Transverse colon (tissue), 4 donors: ENCODE measurements at regions not wholly inside any gene's neighbourhood (a gene's known extent, or its start where the extent isn't known, plus 50 kb on each side); places are given as distances from the start of the nearest gene placed in this dataset.

Experiments used
- DNase-seq: peaks from one replicate; pipeline ENCODE4 v3.0.0-alpha.2; 2019
- H3K27ac ChIP-seq, 4 donors: fragments of 200-600 bp; sonication (generic); 2 replicates each; pipeline ENCODE4 v1.5.1; 2016 to 2018; ENCODE audit warnings: inconsistent platforms in 4 of 4
- H3K27me3 ChIP-seq: fragments of 200-600 bp; sonication (generic); 2 replicates; pipeline ENCODE4 v1.5.1; 2017; ENCODE audit warnings: inconsistent platforms
- H3K36me3 ChIP-seq, 4 donors: fragments of 200-600 bp; sonication (generic); 2 replicates each; pipeline ENCODE4 v1.5.1; 2017 to 2019; ENCODE audit warnings: inconsistent platforms in 4 of 4
- H3K4me1 ChIP-seq, 4 donors: fragments of 200-600 bp; sonication (generic); 2 replicates each; pipeline ENCODE4 v1.5.1; 2017 to 2020; ENCODE audit warnings: inconsistent platforms in 4 of 4
- H3K4me3 ChIP-seq, 4 donors: fragments of 200-600 bp; sonication (generic); 1 replicate in 1 of 4; 2 replicates in 3 of 4; pipeline versions ENCODE4 v1.5.1 to v1.6.1; 2017 to 2019; ENCODE audit warnings: inconsistent platforms in 4 of 4
- H3K9me3 ChIP-seq, 2 donors: fragments of 200-600 bp; sonication (generic); 2 replicates each; pipeline ENCODE4 v1.5.1; 2017 to 2019; ENCODE audit warnings: inconsistent platforms in 2 of 2
- EP300 ChIP-seq: sonication (generic); formaldehyde crosslinking; IDR thresholded peaks from one replicate; pipeline ENCODE4 v1.6.1; 2017; ENCODE audit warnings: antibody characterized with exemption, low read depth
- POLR2A ChIP-seq: fragments of 450-650 bp; IDR thresholded peaks from one replicate; pipeline ENCODE4 v1.6.1; 2016; ENCODE audit warnings: antibody characterized with exemption, mild to moderate bottlenecking, moderate library complexity
- POLR2AphosphoS5 ChIP-seq, 3 donors: sonication (generic); formaldehyde crosslinking; IDR thresholded peaks; one replicate each; pipeline ENCODE4 v1.6.1; 2016; ENCODE audit warnings: antibody characterized with exemption in 3 of 3
- WGBS, 2 donors: methylation state at CpG; one replicate each; pipeline ENCODE4 v1.1.5; 2018; ENCODE audit warnings: low coverage in 1 of 2; 5-methylcytosine and 5-hydroxymethylcytosine counted together
- in situ Hi-C, 4 donors: fragments of 200-750 bp; cut with MboI; loops; one replicate each; pipeline versions ENCODE4 v1.15.0 to v1.15.1; 2017; ENCODE audit warnings: low sequenced_read_pairs in 3 of 4, low pct_ligation_motif_present in 1 of 4, low pct_unique_long_range_greater_than_20kb in 1 of 4
- intact Hi-C: fragments of 100-400 bp; cut with DNase I; formaldehyde crosslinking; loops from one replicate; pipeline ENCODE4 v1.15.1; 2023; ENCODE audit warnings: low total_unique reads
- TF ChIP-seq, protein P1 (sequence below), 5 experiments: fragments of 200-600 bp in 3 of 5; fragments of 450-650 bp in 2 of 5; sonication (generic) in 3 of 5; IDR thresholded peaks; 1 replicate in 2 of 5; 2 replicates in 3 of 5; pipeline ENCODE4 v1.5.1; 2016 to 2017; ENCODE audit warnings: antibody characterized with exemption in 5 of 5, inconsistent platforms in 3 of 5, mild to moderate bottlenecking in 2 of 5, moderate library complexity in 1 of 5

- H3K9me3 ChIP-seq: no peaks in the 10 kb centered on the region
- H3K27me3 ChIP-seq: no peaks in the 10 kb centered on the region
- no peaks in the 10 kb centered on the region for H3K4me1 ChIP-seq
- H3K4me3 ChIP-seq: no peak overlapping the region
- H3K27ac ChIP-seq: no peak overlapping the region
- intact Hi-C loops: no loop called here
- TF ChIP-seq, protein P1, sequence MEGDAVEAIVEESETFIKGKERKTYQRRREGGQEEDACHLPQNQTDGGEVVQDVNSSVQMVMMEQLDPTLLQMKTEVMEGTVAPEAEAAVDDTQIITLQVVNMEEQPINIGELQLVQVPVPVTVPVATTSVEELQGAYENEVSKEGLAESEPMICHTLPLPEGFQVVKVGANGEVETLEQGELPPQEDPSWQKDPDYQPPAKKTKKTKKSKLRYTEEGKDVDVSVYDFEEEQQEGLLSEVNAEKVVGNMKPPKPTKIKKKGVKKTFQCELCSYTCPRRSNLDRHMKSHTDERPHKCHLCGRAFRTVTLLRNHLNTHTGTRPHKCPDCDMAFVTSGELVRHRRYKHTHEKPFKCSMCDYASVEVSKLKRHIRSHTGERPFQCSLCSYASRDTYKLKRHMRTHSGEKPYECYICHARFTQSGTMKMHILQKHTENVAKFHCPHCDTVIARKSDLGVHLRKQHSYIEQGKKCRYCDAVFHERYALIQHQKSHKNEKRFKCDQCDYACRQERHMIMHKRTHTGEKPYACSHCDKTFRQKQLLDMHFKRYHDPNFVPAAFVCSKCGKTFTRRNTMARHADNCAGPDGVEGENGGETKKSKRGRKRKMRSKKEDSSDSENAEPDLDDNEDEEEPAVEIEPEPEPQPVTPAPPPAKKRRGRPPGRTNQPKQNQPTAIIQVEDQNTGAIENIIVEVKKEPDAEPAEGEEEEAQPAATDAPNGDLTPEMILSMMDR (IDR thresholded peaks at IDR 0.05): no peak
- no peak for TF ChIP-seq EP300
- no peak for TF ChIP-seq POLR2A
- TF ChIP-seq POLR2AphosphoS5 (IDR thresholded peaks at IDR 0.05): no peak
- in situ Hi-C loops: no loop called here
- no peak for DNase-seq
- H3K36me3 ChIP-seq: no peaks in the 10 kb centered on the region
Measured at GRCh38 chr7:46072722-46073121, 151.7 kb upstream of the IGFBP3 start.

DNA sequence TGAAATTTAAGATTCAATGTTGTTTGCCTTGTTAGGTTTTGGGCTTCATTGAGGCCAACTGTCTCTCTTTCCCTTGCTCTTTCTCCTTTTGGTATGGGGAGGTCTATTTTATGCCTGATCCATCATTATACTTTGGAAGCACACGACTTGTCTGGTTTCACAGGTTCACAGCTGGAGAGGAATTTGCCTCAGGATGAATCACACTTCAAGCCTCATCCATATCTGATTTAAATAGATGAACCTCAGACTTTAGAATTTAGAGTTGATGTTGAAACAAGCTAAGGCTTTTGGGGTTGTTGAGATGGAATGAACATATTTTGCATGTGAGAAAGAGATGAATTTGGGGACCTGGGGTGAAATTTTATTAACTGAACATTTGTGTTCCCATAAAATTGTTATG is 150.5 kb upstream of the IGFBP3 start:
- in situ Hi-C loops (no loop called here), intact Hi-C loops (no loop called here)
- H3K9me3 ChIP-seq: no peaks in the 10 kb centered on the region
- H3K27ac ChIP-seq: no peak overlapping the region
- DNase-seq: no peak
- no peak overlapping the region for H3K4me3 ChIP-seq
- no peaks in the 10 kb centered on the region for H3K36me3 ChIP-seq
- WGBS, 2 donors: 67 to 79% methylated on average over 1 of the region's 1 CpG
- no peaks in the 10 kb centered on the region for H3K4me1 ChIP-seq
- TF ChIP-seq EP300 (no peak), POLR2AphosphoS5 (IDR thresholded peaks at IDR 0.05) (no peak), POLR2A (no peak)
- TF ChIP-seq, protein P1 (IDR thresholded peaks at IDR 0.05): no peak
- H3K27me3 ChIP-seq: no peaks in the 10 kb centered on the region

GRCh38 chr7:46071076-46071475 is 150.0 kb upstream of the IGFBP3 start:
- no peaks in the 10 kb centered on the region for H3K36me3 ChIP-seq
- 80 to 83% methylated on average over 1 to 3 of the region's 3 CpGs for WGBS, 2 donors
- intact Hi-C loops (no loop called here), in situ Hi-C loops (no loop called here)
- no peak overlapping the region for H3K4me3 ChIP-seq
- no peak for TF ChIP-seq POLR2A
- DNase-seq: no peak
- no peaks in the 10 kb centered on the region for H3K4me1 ChIP-seq
- no peaks in the 10 kb centered on the region for H3K27me3 ChIP-seq
- no peaks in the 10 kb centered on the region for H3K9me3 ChIP-seq
- H3K27ac ChIP-seq: no peak overlapping the region

DNA sequence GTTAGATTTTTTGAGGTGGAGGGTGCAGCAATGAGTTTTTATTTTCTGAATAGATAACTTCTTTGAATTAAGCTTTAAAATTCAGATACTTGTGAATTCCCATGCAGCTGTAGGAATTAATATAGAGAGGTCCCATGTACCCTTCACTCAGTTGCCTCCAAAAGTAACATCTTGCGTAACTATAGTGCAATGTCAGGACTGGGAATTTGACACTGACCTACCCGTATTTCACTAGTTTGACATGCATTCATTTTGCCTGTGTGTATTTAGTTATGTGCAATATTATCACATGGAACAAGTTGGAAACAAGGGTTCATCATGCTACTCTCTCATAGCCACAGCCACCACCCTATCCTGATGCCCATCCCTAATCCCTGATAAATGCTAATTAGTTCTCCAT is 147.1 kb upstream of the IGFBP3 start:
- intact Hi-C loops (no loop called here), in situ Hi-C loops (no loop called here)

More for the DNA sequence above, 147.1 kb upstream of the IGFBP3 start:
- Histone ChIP-seq H3K27me3 (no peaks in the 10 kb centered on the region), H3K36me3 (no peaks in the 10 kb centered on the region), H3K4me1 (no peaks in the 10 kb centered on the region), H3K27ac (no peak overlapping the region), H3K9me3 (no peaks in the 10 kb centered on the region), H3K4me3 (no peak overlapping the region)
- no peak for DNase-seq
- 79 to 82% methylated on average over 2 of the region's 2 CpGs for WGBS, 2 donors
- no peak for TF ChIP-seq POLR2A
- no peak for TF ChIP-seq POLR2AphosphoS5 (IDR thresholded peaks at IDR 0.05)
- TF ChIP-seq, protein P1 (IDR thresholded peaks at IDR 0.05): no peak
- no peak for TF ChIP-seq EP300
